RWPE2 (cell line): ENCODE measurements at regions not wholly inside any gene's neighbourhood (a gene's known extent, or its start where the extent isn't known, plus 50 kb on each side); places are given as distances from the start of the nearest gene placed in this dataset.

Experiments
- ATAC-seq: fragments of 200-7000 bp; cut with Tn5 transposase; 3 replicates; pipeline ENCODE4 v1.9.1; 2021; ENCODE audit warnings: low read depth
- DNase-seq: peaks from one replicate; pipeline ENCODE4 v3.0.0-alpha.2; 2020; ENCODE audit warnings: low spot score
- H3K27ac ChIP-seq: fragments of 450-650 bp; 2 replicates; pipeline ENCODE4 v1.5.1; 2017; ENCODE audit warnings: mild to moderate bottlenecking; ENCODE audit not compliant: poor library complexity, severe bottlenecking
- H3K27me3 ChIP-seq: fragments of 250-450 bp; sonication (Bioruptor Pico); 2 replicates; pipeline ENCODE4 v1.5.1; 2021; ENCODE audit warnings: mild to moderate bottlenecking, moderate library complexity; ENCODE audit not compliant: insufficient read depth, poor library complexity, severe bottlenecking
- H3K36me3 ChIP-seq: fragments of 250-450 bp; sonication (Bioruptor Pico); 2 replicates; pipeline ENCODE4 v1.5.1; 2020; ENCODE audit warnings: low read depth, mild to moderate bottlenecking, moderate library complexity
- H3K4me1 ChIP-seq: fragments of 250-450 bp; sonication (Bioruptor Pico); 2 replicates; pipeline ENCODE4 v1.5.1; 2021; ENCODE audit warnings: mild to moderate bottlenecking, moderate library complexity; ENCODE audit not compliant: insufficient read depth, poor library complexity, severe bottlenecking
- H3K4me3 ChIP-seq: fragments of 250-450 bp; sonication (Bioruptor Pico); 2 replicates; pipeline ENCODE4 v1.5.1; 2021; ENCODE audit warnings: mild to moderate bottlenecking, moderate library complexity; ENCODE audit not compliant: severe bottlenecking
- H3K9me3 ChIP-seq: fragments of 250-450 bp; sonication (Bioruptor Pico); 2 replicates; pipeline ENCODE4 v1.5.1; 2021; ENCODE audit warnings: mild to moderate bottlenecking, moderate library complexity; ENCODE audit not compliant: severe bottlenecking
- TF ChIP-seq, protein P1 (sequence below): fragments of 450-650 bp; IDR thresholded peaks from one replicate; pipeline ENCODE4 v1.5.1; 2017; ENCODE audit warnings: mild to moderate bottlenecking, moderate library complexity; ENCODE audit not compliant: poor library complexity, severe bottlenecking

DNA sequence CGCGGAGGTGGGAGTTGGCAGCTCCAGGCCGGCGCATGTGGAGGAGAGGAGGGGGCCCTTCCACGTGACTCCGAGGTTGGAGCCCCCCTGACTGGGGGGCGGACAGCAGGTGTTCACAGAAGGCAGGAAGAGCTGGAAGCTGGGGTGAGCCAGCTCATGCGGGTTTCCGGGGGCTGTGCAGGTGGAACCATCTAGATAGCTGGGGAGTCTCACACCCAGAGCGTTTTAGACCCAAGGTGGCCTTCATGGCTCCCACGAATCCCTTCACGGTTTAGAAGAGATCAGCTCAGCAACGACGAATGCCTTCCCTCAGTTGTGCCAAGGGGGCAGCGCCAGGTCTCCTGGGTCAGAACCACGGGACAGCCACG, 740.5 kb upstream of the SALL3 start:
- no peaks in the 10 kb centered on the region for H3K9me3 ChIP-seq
- no peak overlapping the region for H3K4me3 ChIP-seq
- no peak overlapping the region for H3K27ac ChIP-seq
- no peaks in the 10 kb centered on the region for H3K4me1 ChIP-seq
- H3K27me3 ChIP-seq = no peaks in the 10 kb centered on the region
- no peak for ATAC-seq
- no peaks in the 10 kb centered on the region for H3K36me3 ChIP-seq
- DNase-seq = no peak
- TF ChIP-seq, protein P1, sequence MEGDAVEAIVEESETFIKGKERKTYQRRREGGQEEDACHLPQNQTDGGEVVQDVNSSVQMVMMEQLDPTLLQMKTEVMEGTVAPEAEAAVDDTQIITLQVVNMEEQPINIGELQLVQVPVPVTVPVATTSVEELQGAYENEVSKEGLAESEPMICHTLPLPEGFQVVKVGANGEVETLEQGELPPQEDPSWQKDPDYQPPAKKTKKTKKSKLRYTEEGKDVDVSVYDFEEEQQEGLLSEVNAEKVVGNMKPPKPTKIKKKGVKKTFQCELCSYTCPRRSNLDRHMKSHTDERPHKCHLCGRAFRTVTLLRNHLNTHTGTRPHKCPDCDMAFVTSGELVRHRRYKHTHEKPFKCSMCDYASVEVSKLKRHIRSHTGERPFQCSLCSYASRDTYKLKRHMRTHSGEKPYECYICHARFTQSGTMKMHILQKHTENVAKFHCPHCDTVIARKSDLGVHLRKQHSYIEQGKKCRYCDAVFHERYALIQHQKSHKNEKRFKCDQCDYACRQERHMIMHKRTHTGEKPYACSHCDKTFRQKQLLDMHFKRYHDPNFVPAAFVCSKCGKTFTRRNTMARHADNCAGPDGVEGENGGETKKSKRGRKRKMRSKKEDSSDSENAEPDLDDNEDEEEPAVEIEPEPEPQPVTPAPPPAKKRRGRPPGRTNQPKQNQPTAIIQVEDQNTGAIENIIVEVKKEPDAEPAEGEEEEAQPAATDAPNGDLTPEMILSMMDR = no peak

DNA sequence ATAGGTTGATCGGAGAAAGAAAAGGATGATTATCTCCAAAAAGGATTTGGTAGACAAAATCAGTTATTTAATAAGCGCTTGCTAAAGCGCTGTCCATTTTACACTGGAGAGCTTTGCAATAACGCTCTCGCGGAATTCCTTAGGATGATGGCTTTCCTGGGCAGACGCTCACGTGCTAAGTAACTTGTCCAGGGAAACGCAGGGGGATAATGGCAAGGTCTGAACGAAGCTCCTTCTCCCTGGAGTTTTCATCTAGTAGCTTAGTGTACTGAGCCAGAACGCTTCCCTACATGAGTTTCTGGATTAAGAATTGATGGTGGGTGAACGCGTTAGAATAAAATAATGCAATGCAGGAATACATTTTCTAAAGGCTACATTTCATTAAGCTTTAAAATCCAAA, 739.5 kb upstream of the SALL3 start:
- ATAC-seq (no peak), DNase-seq (no peak)
- Histone ChIP-seq H3K4me3 (no peak overlapping the region), H3K27ac (no peak overlapping the region), H3K9me3 (no peaks in the 10 kb centered on the region), H3K36me3 (no peaks in the 10 kb centered on the region), H3K27me3 (no peaks in the 10 kb centered on the region), H3K4me1 (no peaks in the 10 kb centered on the region)
- TF ChIP-seq, protein P1 = no peak

DNA sequence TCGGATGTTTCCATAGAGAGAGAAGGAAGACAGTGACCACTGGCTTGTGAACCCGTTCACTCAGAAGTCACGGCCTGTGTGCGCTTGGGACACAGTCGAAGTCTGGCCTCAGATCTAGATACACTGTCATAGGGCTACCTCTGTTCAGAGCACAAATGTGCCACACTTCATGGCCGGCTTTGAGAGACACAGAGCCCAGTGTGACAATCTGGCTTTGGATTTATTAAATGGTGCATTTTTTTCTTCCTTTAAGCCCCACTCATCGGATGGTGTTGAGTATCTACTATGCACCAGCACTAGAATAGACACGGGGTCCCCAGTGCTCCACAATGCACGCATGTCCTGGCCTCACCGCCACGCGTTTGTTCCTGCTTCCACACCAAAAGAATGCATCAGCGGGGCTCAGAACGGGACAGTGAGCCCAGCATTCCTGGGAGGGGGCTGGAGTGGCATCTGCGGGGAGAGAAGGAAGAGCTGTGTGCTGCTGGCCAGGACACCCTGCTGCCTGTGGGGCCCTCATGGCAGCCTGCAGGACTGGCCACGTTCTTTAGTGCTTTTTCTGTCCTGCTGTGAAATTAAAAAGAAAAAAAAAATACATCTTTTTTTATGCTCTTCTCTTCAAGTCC, 738.9 kb upstream of the SALL3 start:
- Histone ChIP-seq H3K27ac (no peak overlapping the region), H3K27me3 (no peaks in the 10 kb centered on the region), H3K9me3 (no peaks in the 10 kb centered on the region), H3K36me3 (no peaks in the 10 kb centered on the region), H3K4me1 (no peaks in the 10 kb centered on the region), H3K4me3 (no peak overlapping the region)
- ATAC-seq (no peak), DNase-seq (no peak)
- TF ChIP-seq, protein P1 = no peak

DNA sequence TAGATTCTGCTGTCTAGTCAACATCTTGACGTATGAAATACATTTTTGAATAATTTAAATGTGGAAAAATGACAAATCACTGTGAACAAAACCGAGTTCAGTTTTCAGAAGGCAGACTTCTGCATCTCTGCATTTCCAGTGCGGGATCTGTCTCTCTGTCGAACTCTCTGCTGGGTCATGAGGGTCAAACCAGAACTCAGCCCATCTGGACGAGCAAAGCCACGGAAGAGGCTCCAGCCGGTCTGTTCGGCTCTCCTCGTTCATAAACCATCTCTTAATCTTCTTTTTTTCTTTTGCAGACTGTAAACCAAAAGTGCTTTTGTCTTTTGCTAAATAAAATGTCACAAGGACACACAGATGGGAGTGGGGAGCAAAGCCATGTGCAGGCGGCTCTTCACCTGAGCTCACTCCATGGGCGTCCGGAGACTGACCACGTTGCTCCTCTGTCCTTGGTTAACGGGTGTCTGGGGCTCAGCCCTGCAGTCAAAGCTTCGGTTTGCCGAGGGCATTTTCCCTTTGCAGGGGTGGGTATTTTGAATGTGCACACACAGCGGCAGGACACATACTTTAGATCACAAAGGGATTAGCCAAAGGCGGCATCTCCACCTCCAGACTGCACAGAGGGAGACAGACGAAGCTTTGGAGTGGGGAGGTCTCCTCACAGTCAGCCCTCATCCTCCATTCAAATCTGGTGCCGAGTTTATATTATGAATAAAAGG, 737.9 kb upstream of the SALL3 start:
- no peak for ATAC-seq
- TF ChIP-seq, protein P1 = no peak
- no peak for DNase-seq
- Histone ChIP-seq H3K27ac (no peak overlapping the region), H3K4me3 (no peak overlapping the region), H3K9me3 (no peaks in the 10 kb centered on the region), H3K27me3 (no peaks in the 10 kb centered on the region), H3K36me3 (no peaks in the 10 kb centered on the region), H3K4me1 (no peaks in the 10 kb centered on the region)

DNA sequence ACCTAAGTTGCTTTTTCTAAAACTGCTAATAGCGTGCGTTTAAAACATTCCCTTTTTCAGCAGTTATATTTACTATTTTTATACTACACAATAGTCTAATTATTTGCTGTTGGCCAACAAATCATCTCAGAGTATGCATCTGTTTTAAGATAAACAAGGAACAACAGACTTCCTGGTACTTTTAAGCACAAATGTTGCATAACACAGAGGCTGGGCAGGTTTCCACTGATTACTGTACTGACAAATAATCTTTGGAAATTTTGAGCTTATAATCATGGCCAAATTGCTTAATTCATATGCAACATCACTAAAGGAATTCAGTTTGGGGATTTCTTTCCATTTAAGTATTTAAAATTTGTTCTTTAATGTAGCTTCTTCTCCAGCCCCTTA, 737.4 kb upstream of the SALL3 start:
- no peak for DNase-seq
- no peak for ATAC-seq
- no peak overlapping the region for H3K4me3 ChIP-seq
- no peak overlapping the region for H3K27ac ChIP-seq
- TF ChIP-seq, protein P1 = no peak
- no peaks in the 10 kb centered on the region for H3K4me1 ChIP-seq
- H3K9me3 ChIP-seq = no peaks in the 10 kb centered on the region
- no peaks in the 10 kb centered on the region for H3K27me3 ChIP-seq
- no peaks in the 10 kb centered on the region for H3K36me3 ChIP-seq
